Tibial nerve (tissue), 4 donors: ENCODE measurements at regions not wholly inside any gene's neighbourhood (a gene's known extent, or its start where the extent isn't known, plus 50 kb on each side); places are given as distances from the start of the nearest gene placed in this dataset.

Experiments used
- EP300 ChIP-seq, 2 donors: sonication (generic); formaldehyde crosslinking; IDR thresholded peaks; one replicate each; pipeline ENCODE4 v1.6.1; 2017; ENCODE audit warnings: antibody characterized with exemption in 2 of 2, mild to moderate bottlenecking in 1 of 2
- POLR2A ChIP-seq, 2 donors: fragments of 450-650 bp; IDR thresholded peaks; one replicate each; pipeline ENCODE4 v1.6.1; 2017; ENCODE audit warnings: antibody characterized with exemption in 2 of 2, mild to moderate bottlenecking in 2 of 2, moderate library complexity in 2 of 2
- TF ChIP-seq, protein P1 (sequence below), 5 experiments: fragments of 200-600 bp in 3 of 5; fragments of 450-650 bp in 2 of 5; sonication (generic) in 3 of 5; IDR thresholded peaks; one replicate each; pipeline ENCODE4 v1.5.1; 2016 to 2019; ENCODE audit warnings: antibody characterized with exemption in 5 of 5, mild to moderate bottlenecking in 3 of 5, moderate library complexity in 2 of 5

DNA sequence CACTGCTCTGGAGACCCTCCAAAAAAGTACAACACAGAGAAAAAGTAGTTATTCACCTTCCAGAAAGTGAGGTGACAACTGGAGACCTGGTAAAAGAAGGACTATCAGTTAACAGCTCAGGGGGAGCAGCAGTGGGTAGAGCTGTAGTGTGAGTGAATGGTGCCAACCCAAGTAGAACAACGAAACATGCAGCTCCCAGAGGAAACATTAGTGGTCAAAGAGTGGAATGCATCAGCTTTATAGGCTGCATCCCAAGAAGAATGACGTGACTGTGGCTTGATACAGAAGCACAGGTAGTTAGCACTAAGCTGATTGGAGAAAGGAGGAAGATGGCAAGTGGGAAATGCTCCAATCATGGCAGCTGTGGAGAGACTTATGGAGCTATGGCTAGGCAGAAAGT is 275.7 kb upstream of the CAMK1G start:
- TF ChIP-seq, protein P1, sequence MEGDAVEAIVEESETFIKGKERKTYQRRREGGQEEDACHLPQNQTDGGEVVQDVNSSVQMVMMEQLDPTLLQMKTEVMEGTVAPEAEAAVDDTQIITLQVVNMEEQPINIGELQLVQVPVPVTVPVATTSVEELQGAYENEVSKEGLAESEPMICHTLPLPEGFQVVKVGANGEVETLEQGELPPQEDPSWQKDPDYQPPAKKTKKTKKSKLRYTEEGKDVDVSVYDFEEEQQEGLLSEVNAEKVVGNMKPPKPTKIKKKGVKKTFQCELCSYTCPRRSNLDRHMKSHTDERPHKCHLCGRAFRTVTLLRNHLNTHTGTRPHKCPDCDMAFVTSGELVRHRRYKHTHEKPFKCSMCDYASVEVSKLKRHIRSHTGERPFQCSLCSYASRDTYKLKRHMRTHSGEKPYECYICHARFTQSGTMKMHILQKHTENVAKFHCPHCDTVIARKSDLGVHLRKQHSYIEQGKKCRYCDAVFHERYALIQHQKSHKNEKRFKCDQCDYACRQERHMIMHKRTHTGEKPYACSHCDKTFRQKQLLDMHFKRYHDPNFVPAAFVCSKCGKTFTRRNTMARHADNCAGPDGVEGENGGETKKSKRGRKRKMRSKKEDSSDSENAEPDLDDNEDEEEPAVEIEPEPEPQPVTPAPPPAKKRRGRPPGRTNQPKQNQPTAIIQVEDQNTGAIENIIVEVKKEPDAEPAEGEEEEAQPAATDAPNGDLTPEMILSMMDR (IDR thresholded peaks at IDR 0.05) = no peak
- TF ChIP-seq EP300 (IDR thresholded peaks at IDR 0.05) (no peak), POLR2A (IDR thresholded peaks at IDR 0.05) (no peak)
